T-helper 2 cell treated with Interferon-gamma antibody and Interleukin-4, amounts not matched to agents 5 μg/mL and 100 μg/mL, for 36 hours (primary cell): ENCODE measurements at regions not wholly inside any gene's neighbourhood (a gene's known extent, or its start where the extent isn't known, plus 50 kb on each side); places are given as distances from the start of the nearest gene placed in this dataset.

ENCODE experiments used
- DNase-seq: peaks from one replicate; pipeline ENCODE4 v3.0.0; 2021; ENCODE audit warnings: low spot score
- H3K27ac Mint-ChIP-seq: one replicate; pipeline ENCODE4 v1.8.0; 2021; ENCODE audit warnings: mild to moderate bottlenecking, mixed read lengths
- H3K27me3 Mint-ChIP-seq: one replicate; pipeline ENCODE4 v1.8.0; 2021; ENCODE audit warnings: low read depth, mixed read lengths
- H3K36me3 Mint-ChIP-seq: one replicate; pipeline ENCODE4 v1.8.0; 2021; ENCODE audit warnings: low read depth, mixed read lengths
- H3K4me1 Mint-ChIP-seq: one replicate; pipeline ENCODE4 v1.8.0; 2021; ENCODE audit warnings: low read depth, mixed read lengths
- H3K4me3 Mint-ChIP-seq: one replicate; pipeline ENCODE4 v1.8.0; 2022; ENCODE audit warnings: mild to moderate bottlenecking, moderate library complexity, mixed read lengths
- H3K9me3 Mint-ChIP-seq: one replicate; pipeline ENCODE4 v1.8.0; 2021; ENCODE audit warnings: mixed read lengths

GRCh38 chr3:99502871-99503270 lies 135.5 kb upstream of the COL8A1 start:
- Mint-ChIP-seq H3K4me1 (peaks cover 3% of the 10 kb centered on the region), H3K27ac (no peak overlapping the region), H3K9me3 (no peaks in the 10 kb centered on the region), H3K36me3 (no peaks in the 10 kb centered on the region), H3K27me3 (no peaks in the 10 kb centered on the region), H3K4me3 (no peak overlapping the region)
- DNase-seq: no peak

GRCh38 chr3:99500485-99500884 lies 137.9 kb upstream of the COL8A1 start:
- Mint-ChIP-seq H3K4me1 (no peaks in the 10 kb centered on the region), H3K36me3 (no peaks in the 10 kb centered on the region), H3K9me3 (no peaks in the 10 kb centered on the region), H3K27me3 (no peaks in the 10 kb centered on the region), H3K27ac (no peak overlapping the region), H3K4me3 (no peak overlapping the region)
- DNase-seq: no peak

GRCh38 chr3:99499235-99500158 lies 138.9 kb upstream of the COL8A1 start:
- no peak overlapping the region for H3K4me3 Mint-ChIP-seq
- no peaks in the 10 kb centered on the region for H3K36me3 Mint-ChIP-seq

GRCh38 chr3:99498550-99499234 lies 139.7 kb upstream of the COL8A1 start:
- Mint-ChIP-seq H3K36me3 (no peaks in the 10 kb centered on the region), H3K4me3 (no peak overlapping the region), H3K27ac (no peak overlapping the region), H3K9me3 (no peaks in the 10 kb centered on the region), H3K27me3 (no peaks in the 10 kb centered on the region), H3K4me1 (no peaks in the 10 kb centered on the region)
- no peak for DNase-seq

More at GRCh38 chr3:99499235-99500158, 138.9 kb upstream of the COL8A1 start:
- Mint-ChIP-seq H3K27me3 (no peaks in the 10 kb centered on the region), H3K4me1 (no peaks in the 10 kb centered on the region), H3K9me3 (no peaks in the 10 kb centered on the region), H3K27ac (no peak overlapping the region)
- no peak for DNase-seq

GRCh38 chr3:99487894-99488293 lies 150.5 kb upstream of the COL8A1 start:
- Mint-ChIP-seq H3K27ac (no peak overlapping the region), H3K4me3 (no peak overlapping the region), H3K9me3 (peaks cover 6% of the 10 kb centered on the region), H3K36me3 (no peaks in the 10 kb centered on the region), H3K4me1 (no peaks in the 10 kb centered on the region), H3K27me3 (no peaks in the 10 kb centered on the region)
- no peak for DNase-seq

- no peaks in the 10 kb centered on the region for H3K27me3 Mint-ChIP-seq
- H3K4me3 Mint-ChIP-seq: no peak overlapping the region
Observed at GRCh38 chr3:99485286-99485685, 153.1 kb upstream of the COL8A1 start.

GRCh38 chr3:99484871-99485270 lies 153.5 kb upstream of the COL8A1 start:
- Mint-ChIP-seq H3K4me3 (no peak overlapping the region), H3K9me3 (peaks cover 6% of the 10 kb centered on the region), H3K4me1 (no peaks in the 10 kb centered on the region), H3K27ac (no peak overlapping the region), H3K27me3 (no peaks in the 10 kb centered on the region), H3K36me3 (no peaks in the 10 kb centered on the region)
- DNase-seq: no peak

More at GRCh38 chr3:99485286-99485685, 153.1 kb upstream of the COL8A1 start:
- Mint-ChIP-seq H3K27ac (no peak overlapping the region), H3K36me3 (no peaks in the 10 kb centered on the region), H3K4me1 (no peaks in the 10 kb centered on the region), H3K9me3 (peaks cover 6% of the 10 kb centered on the region)
- no peak for DNase-seq

- H3K36me3 Mint-ChIP-seq: no peaks in the 10 kb centered on the region
- peaks cover 6% of the 10 kb centered on the region for H3K9me3 Mint-ChIP-seq
- H3K27ac Mint-ChIP-seq: no peak overlapping the region
- H3K27me3 Mint-ChIP-seq: no peaks in the 10 kb centered on the region
- H3K4me3 Mint-ChIP-seq: no peak overlapping the region
- DNase-seq: no peak
- no peaks in the 10 kb centered on the region for H3K4me1 Mint-ChIP-seq
Observed at GRCh38 chr3:99483841-99484240, 154.6 kb upstream of the COL8A1 start.

- H3K27me3 Mint-ChIP-seq: no peaks in the 10 kb centered on the region
- H3K4me1 Mint-ChIP-seq: no peaks in the 10 kb centered on the region
- no peak overlapping the region for H3K4me3 Mint-ChIP-seq
- no peaks in the 10 kb centered on the region for H3K36me3 Mint-ChIP-seq
- peaks cover 7% of the 10 kb centered on the region for H3K9me3 Mint-ChIP-seq
- DNase-seq: no peak
- H3K27ac Mint-ChIP-seq: no peak overlapping the region
Observed at GRCh38 chr3:99482191-99482590, 156.2 kb upstream of the COL8A1 start.

- Mint-ChIP-seq H3K27me3 (no peaks in the 10 kb centered on the region), H3K4me3 (no peak overlapping the region), H3K9me3 (peaks cover 9% of the 10 kb centered on the region), H3K36me3 (no peaks in the 10 kb centered on the region), H3K4me1 (no peaks in the 10 kb centered on the region), H3K27ac (no peak overlapping the region)
- no peak for DNase-seq
Observed at GRCh38 chr3:99481561-99481960, 156.8 kb upstream of the COL8A1 start.

- DNase-seq: no peak
- peaks cover 9% of the 10 kb centered on the region for H3K9me3 Mint-ChIP-seq
Observed at GRCh38 chr3:99479768-99480167, 158.6 kb upstream of the COL8A1 start.

GRCh38 chr3:99477650-99478049 lies 160.7 kb upstream of the COL8A1 start:
- no peak for DNase-seq
- no peak overlapping the region for H3K27ac Mint-ChIP-seq
- H3K27me3 Mint-ChIP-seq: no peaks in the 10 kb centered on the region
- no peaks in the 10 kb centered on the region for H3K36me3 Mint-ChIP-seq
- H3K4me3 Mint-ChIP-seq: no peak overlapping the region
- peaks cover 9% of the 10 kb centered on the region for H3K9me3 Mint-ChIP-seq
- H3K4me1 Mint-ChIP-seq: no peaks in the 10 kb centered on the region

More at GRCh38 chr3:99479768-99480167, 158.6 kb upstream of the COL8A1 start:
- H3K27ac Mint-ChIP-seq: no peak overlapping the region
- no peaks in the 10 kb centered on the region for H3K36me3 Mint-ChIP-seq
- no peak overlapping the region for H3K4me3 Mint-ChIP-seq
- no peaks in the 10 kb centered on the region for H3K4me1 Mint-ChIP-seq
- no peaks in the 10 kb centered on the region for H3K27me3 Mint-ChIP-seq

- DNase-seq: no peak
- Mint-ChIP-seq H3K4me3 (no peak overlapping the region), H3K27me3 (no peaks in the 10 kb centered on the region), H3K36me3 (no peaks in the 10 kb centered on the region), H3K4me1 (no peaks in the 10 kb centered on the region), H3K9me3 (peaks cover 9% of the 10 kb centered on the region), H3K27ac (no peak overlapping the region)
Observed at GRCh38 chr3:99475229-99475628, 163.2 kb upstream of the COL8A1 start.

- H3K4me1 Mint-ChIP-seq: no peaks in the 10 kb centered on the region
- no peaks in the 10 kb centered on the region for H3K36me3 Mint-ChIP-seq
- H3K4me3 Mint-ChIP-seq: no peak overlapping the region
- H3K27me3 Mint-ChIP-seq: no peaks in the 10 kb centered on the region
- no peak overlapping the region for H3K27ac Mint-ChIP-seq
- peaks cover 9% of the 10 kb centered on the region for H3K9me3 Mint-ChIP-seq
- no peak for DNase-seq
Observed at GRCh38 chr3:99474776-99475175, 163.6 kb upstream of the COL8A1 start.
